Psoas muscle (tissue), 7 donors: ENCODE measurements at regions not wholly inside any gene's neighbourhood (a gene's known extent, or its start where the extent isn't known, plus 50 kb on each side); places are given as distances from the start of the nearest gene placed in this dataset.

Experiments
- ATAC-seq, 4 donors: fragments of 200-7000 bp; cut with Tn5 transposase; one replicate each; pipeline ENCODE4 v1.9.1; 2020; ENCODE audit warnings: moderate library complexity in 3 of 4, mild to moderate bottlenecking in 2 of 4
- DNase-seq, 2 donors: peaks; one replicate each; pipeline ENCODE4 v3.0.0-alpha.2; 2020
- H3K27ac ChIP-seq: fragments of 200-600 bp; one replicate; pipeline ENCODE4 v1.8.0; 2022
- H3K27me3 ChIP-seq, 3 donors: fragments of 200-600 bp in 1 of 3; one replicate each; pipeline versions ENCODE4 v1.6.1 to v1.8.0; 2013 to 2022; ENCODE audit warnings: low read length in 2 of 3, mild to moderate bottlenecking in 2 of 3, moderate library complexity in 1 of 3; ENCODE audit not compliant: insufficient read depth in 3 of 3
- H3K36me3 ChIP-seq, 2 donors: fragments of 200-600 bp in 1 of 2; one replicate each; pipeline versions ENCODE4 v1.6.1 to v1.8.0; 2013 to 2022; ENCODE audit warnings: low read depth in 1 of 2, mild to moderate bottlenecking in 1 of 2, moderate library complexity in 1 of 2; ENCODE audit not compliant: insufficient read depth in 1 of 2
- H3K4me1 ChIP-seq: fragments of 200-600 bp; one replicate; pipeline ENCODE4 v1.8.0; 2022
- H3K4me3 ChIP-seq: fragments of 200-600 bp; one replicate; pipeline ENCODE4 v1.8.0; 2022; ENCODE audit warnings: mild to moderate bottlenecking
- H3K9me3 ChIP-seq: fragments of 200-600 bp; one replicate; pipeline ENCODE4 v1.8.0; 2022
- WGBS, 3 donors: extraction: QIAGEN DNeasy Blood & Tissue Kit; methylation state at CpG; one replicate each; pipeline versions ENCODE4 v1.1.6 to v1.1.7; 2013; 5-methylcytosine and 5-hydroxymethylcytosine counted together
- intact Hi-C, 2 donors: fragments of 100-400 bp; cut with DNase I; formaldehyde crosslinking; loops; one replicate each; pipeline versions ENCODE4 v1.11.0 to v1.14.2; 2022
- TF ChIP-seq, protein P1 (sequence below): fragments of 200-600 bp; IDR thresholded peaks from one replicate; pipeline ENCODE4 v1.8.0; 2022; ENCODE audit warnings: antibody characterized with exemption
- donor health status: healthy with polysubstance abuse.
- donor health status: DM: no; HTN: no; CAD: no; lungs with moderate emphysema.
- donor health status: Bipolar disorder and iron deficiency.
- donor health status: healthy.
- donor health status: DM: yes; HTN: yes; CAD: no.
- donor health status: DM: no; HTN: no; CAD: no.
- donor health status: DM: yes; HTN: yes; CAD: no.

DNA sequence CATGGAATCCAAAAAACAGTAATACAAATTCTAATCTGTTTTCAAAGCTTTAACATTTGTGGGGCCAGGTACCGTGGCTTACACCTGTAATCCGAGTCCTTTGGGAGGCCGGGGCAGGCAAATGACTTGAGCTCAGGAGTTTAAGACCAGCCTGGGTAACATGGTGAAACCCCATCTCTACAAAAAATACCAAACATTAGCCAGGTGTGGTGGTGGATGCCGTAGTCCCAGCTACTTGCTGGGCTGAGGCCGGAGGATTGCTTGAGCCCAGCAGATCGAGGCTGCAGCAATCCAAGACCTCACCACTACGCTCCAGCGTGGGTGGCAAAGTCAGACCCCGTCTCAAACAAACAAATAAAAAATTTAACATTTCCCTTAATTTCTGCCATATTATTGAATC, 74.3 kb upstream of the SALL3 start:
- no peak for ATAC-seq
- TF ChIP-seq, protein P1, sequence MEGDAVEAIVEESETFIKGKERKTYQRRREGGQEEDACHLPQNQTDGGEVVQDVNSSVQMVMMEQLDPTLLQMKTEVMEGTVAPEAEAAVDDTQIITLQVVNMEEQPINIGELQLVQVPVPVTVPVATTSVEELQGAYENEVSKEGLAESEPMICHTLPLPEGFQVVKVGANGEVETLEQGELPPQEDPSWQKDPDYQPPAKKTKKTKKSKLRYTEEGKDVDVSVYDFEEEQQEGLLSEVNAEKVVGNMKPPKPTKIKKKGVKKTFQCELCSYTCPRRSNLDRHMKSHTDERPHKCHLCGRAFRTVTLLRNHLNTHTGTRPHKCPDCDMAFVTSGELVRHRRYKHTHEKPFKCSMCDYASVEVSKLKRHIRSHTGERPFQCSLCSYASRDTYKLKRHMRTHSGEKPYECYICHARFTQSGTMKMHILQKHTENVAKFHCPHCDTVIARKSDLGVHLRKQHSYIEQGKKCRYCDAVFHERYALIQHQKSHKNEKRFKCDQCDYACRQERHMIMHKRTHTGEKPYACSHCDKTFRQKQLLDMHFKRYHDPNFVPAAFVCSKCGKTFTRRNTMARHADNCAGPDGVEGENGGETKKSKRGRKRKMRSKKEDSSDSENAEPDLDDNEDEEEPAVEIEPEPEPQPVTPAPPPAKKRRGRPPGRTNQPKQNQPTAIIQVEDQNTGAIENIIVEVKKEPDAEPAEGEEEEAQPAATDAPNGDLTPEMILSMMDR = no peak
- no peaks in the 10 kb centered on the region for H3K9me3 ChIP-seq
- H3K36me3 ChIP-seq = no peaks in the 10 kb centered on the region
- intact Hi-C loops = no loop called here
- H3K27me3 ChIP-seq = peaks cover 0 to 4% (median 0%) of the 10 kb centered on the region in 3 donors
- H3K4me1 ChIP-seq = no peaks in the 10 kb centered on the region
- 66 to 71% (median 69%) methylated on average over 9 of the region's 9 CpGs for WGBS, 3 donors
- no peak for DNase-seq
- H3K4me3 ChIP-seq = no peak overlapping the region
- H3K27ac ChIP-seq = no peak overlapping the region

DNA sequence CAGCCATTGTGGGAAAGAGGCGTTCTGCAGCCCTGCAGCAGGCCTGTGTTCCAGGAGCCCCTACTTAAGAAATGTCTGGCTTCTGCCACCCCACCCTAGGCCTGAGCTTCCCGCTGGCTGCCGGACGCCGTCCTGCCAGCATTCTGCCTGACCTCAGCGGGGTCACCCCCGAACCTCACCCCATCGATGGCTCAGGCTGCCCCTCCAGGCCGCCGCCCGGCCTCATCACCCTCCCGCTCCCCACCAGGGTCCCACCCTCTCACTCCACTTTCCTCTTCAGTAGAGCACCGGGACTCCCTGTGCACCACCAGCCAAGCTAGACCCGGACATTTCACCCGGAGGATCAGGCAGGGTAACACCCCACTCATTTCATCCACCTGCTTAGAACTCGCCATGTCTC, 73.6 kb upstream of the SALL3 start:
- H3K9me3 ChIP-seq = no peaks in the 10 kb centered on the region
- peaks cover 0 to 4% (median 0%) of the 10 kb centered on the region in 3 donors for H3K27me3 ChIP-seq

DNA sequence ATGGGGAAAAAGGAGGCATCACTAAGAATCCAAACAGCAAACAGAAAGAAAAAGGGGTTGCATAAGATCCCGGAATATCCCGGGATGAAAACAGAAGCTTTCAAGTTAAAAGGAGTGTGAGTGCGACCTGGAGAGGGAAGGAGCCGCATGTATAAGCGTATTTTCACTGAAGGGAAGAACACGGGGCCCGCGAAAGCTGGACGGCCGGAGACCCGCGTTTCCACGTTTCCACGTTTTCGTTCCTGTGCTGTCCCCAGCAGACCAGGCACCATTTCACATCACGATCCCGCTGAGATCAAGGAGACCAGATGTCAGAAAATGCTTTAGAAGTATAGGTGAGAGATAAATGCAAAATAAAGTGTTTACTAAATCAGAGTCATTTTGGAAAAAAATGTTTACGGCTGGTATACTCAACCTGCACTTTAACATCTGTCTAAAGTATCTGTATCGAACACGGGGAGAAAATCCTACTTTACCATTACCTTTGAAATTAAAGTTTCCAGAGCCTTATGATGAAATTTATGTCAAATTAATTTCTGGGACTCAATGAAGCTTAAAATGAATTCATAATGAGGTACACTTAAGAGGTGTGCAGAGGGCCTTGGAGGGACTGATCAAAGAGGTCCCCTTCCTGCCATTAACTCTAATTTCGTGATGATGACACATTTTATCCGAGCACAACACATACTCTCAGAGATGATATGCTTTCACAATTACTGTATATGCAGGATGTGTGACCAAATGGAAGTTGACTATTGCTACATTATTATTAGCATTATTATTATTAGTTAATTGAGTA, 71.0 kb upstream of the SALL3 start:
- Histone ChIP-seq H3K27me3 (peaks cover 0 to 9% (median 0%) of the 10 kb centered on the region in 3 donors), H3K27ac (no peak overlapping the region), H3K4me3 (no peak overlapping the region), H3K9me3 (no peaks in the 10 kb centered on the region), H3K4me1 (no peaks in the 10 kb centered on the region), H3K36me3 (no peaks in the 10 kb centered on the region)
- ATAC-seq (no peak), DNase-seq (no peak)
- WGBS, 3 donors = 90 to 92% (median 91%) methylated on average over 22 of the region's 22 CpGs
- TF ChIP-seq, protein P1 = no peak
- intact Hi-C loops = no loop called here

More for the DNA sequence above, 73.6 kb upstream of the SALL3 start:
- intact Hi-C loops = no loop called here
- Histone ChIP-seq H3K4me3 (no peak overlapping the region), H3K27ac (no peak overlapping the region), H3K36me3 (no peaks in the 10 kb centered on the region), H3K4me1 (no peaks in the 10 kb centered on the region)
- no peak for DNase-seq
- WGBS, 3 donors = 81 to 83% (median 83%) methylated on average over 16 of the region's 16 CpGs
- TF ChIP-seq, protein P1 = no peak
- ATAC-seq = no peak

DNA sequence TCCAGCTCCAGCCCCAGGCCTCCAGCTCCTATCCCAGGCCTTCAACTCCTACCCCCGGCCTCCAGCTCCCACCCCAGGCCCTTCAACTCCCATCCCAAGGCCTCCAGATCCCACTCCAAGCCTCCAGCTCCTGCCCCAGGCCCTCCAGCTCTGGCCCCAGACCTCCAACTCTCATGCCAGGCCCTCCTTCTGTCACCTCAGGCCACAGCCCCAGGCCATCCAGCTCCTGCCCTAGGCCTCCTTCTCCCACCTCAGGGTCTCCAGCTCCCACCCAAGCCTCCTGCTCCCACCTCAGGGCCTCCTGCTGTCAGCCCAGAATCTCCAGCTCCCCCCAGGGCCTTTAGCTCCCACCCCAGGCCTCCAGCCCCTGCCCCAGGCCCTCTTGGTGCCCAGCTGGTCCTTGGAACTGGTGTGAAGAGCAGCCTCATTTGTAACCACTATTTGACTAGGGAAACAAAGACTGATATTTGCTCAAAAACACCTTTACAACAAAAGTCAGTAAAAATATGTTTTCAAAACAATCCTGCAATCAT, 67.8 kb upstream of the SALL3 start:
- no peak for ATAC-seq

More for the DNA sequence above, 67.8 kb upstream of the SALL3 start:
- Histone ChIP-seq H3K27me3 (peaks cover 0 to 21% (median 4%) of the 10 kb centered on the region in 3 donors), H3K4me1 (no peaks in the 10 kb centered on the region), H3K9me3 (no peaks in the 10 kb centered on the region), H3K36me3 (no peaks in the 10 kb centered on the region), H3K27ac (no peak overlapping the region), H3K4me3 (no peak overlapping the region)
- no peak for DNase-seq
- WGBS, 3 donors = 60 to 65% (median 64%) methylated on average over 1 of the region's 1 CpG
- intact Hi-C loops = no loop called here
- TF ChIP-seq, protein P1 = no peak
